Neural progenitor cell (in vitro differentiated cells): ENCODE measurements at regions not wholly inside any gene's neighbourhood (a gene's known extent, or its start where the extent isn't known, plus 50 kb on each side); places are given as distances from the start of the nearest gene placed in this dataset.

Source experiments
- DNase-seq: peaks from one replicate; pipeline ENCODE4 v3.0.0-alpha.2; 2016; ENCODE audit warnings: low spot score
- H2AFZ ChIP-seq: fragments of 200-600 bp; sonication (generic); replicated peaks from 2 replicates; pipeline ENCODE4 v1.6.1; 2016; ENCODE audit warnings: antibody characterized with exemption
- H3F3A ChIP-seq: fragments of 200-600 bp; sonication (generic); 2 replicates; pipeline ENCODE4 v1.6.1; 2016; ENCODE audit warnings: antibody characterized with exemption, low read depth
- H3K27ac ChIP-seq: fragments of 200-600 bp; sonication (generic); 2 replicates; pipeline ENCODE4 v1.5.1; 2016; ENCODE audit warnings: mild to moderate bottlenecking
- H3K27me3 ChIP-seq: fragments of 200-600 bp; sonication (generic); 2 replicates; pipeline ENCODE4 v1.6.1; 2016; ENCODE audit warnings: mild to moderate bottlenecking, moderate library complexity
- H3K36me3 ChIP-seq: fragments of 200-600 bp; sonication (generic); 2 replicates; pipeline ENCODE4 v1.5.1; 2016
- H3K4me1 ChIP-seq: fragments of 200-600 bp; sonication (generic); 2 replicates; pipeline ENCODE4 v1.6.1; 2016; ENCODE audit warnings: mixed run types
- H3K4me2 ChIP-seq: fragments of 200-600 bp; sonication (generic); 2 replicates; pipeline ENCODE4 v1.6.1; 2016
- H3K4me3 ChIP-seq: fragments of 200-600 bp; sonication (generic); 2 replicates; pipeline ENCODE4 v1.5.1; 2016
- H3K79me2 ChIP-seq: fragments of 200-600 bp; sonication (generic); 2 replicates; pipeline ENCODE4 v1.6.1; 2016; ENCODE audit warnings: low read depth
- H3K9ac ChIP-seq: fragments of 200-600 bp; sonication (generic); 2 replicates; pipeline ENCODE4 v1.6.1; 2016
- H3K9me3 ChIP-seq: fragments of 200-600 bp; sonication (generic); 2 replicates; pipeline ENCODE4 v1.5.1; 2016; ENCODE audit warnings: low read depth
- H4K20me1 ChIP-seq: fragments of 200-600 bp; sonication (generic); 2 replicates; pipeline ENCODE4 v1.6.1; 2016; ENCODE audit warnings: low read depth
- H3K27ac Mint-ChIP-seq: 3 replicates; pipeline ENCODE4 v1.8.0; 2021; ENCODE audit warnings: mixed read lengths
- H3K27me3 Mint-ChIP-seq: 2 replicates; pipeline ENCODE4 v1.8.0; 2022; ENCODE audit warnings: low read depth, mild to moderate bottlenecking, inconsistent platforms, moderate library complexity, mixed read lengths; ENCODE audit not compliant: insufficient read depth
- H3K36me3 Mint-ChIP-seq: 3 replicates; pipeline ENCODE4 v1.8.0; 2021; ENCODE audit warnings: mixed read lengths
- H3K4me1 Mint-ChIP-seq: 3 replicates; pipeline ENCODE4 v1.8.0; 2021; ENCODE audit warnings: mixed read lengths
- H3K4me3 Mint-ChIP-seq: 3 replicates; pipeline ENCODE4 v1.8.0; 2021; ENCODE audit warnings: mild to moderate bottlenecking, moderate library complexity, mixed read lengths
- H3K9me3 Mint-ChIP-seq: 3 replicates; pipeline ENCODE4 v1.8.0; 2020; ENCODE audit warnings: mixed read lengths
- EZH2 ChIP-seq: fragments of 200-600 bp; sonication (generic); IDR thresholded peaks from 2 replicates; pipeline ENCODE4 v1.6.1; 2017; ENCODE audit warnings: antibody characterized with exemption, mild to moderate bottlenecking, moderate library complexity
- EZH2phosphoT487 ChIP-seq: fragments of 200-600 bp; sonication (generic); IDR thresholded peaks from 2 replicates; pipeline ENCODE4 v1.6.1; 2017; ENCODE audit warnings: antibody characterized with exemption
- TF ChIP-seq, protein P1 (sequence below): fragments of 200-600 bp; sonication (generic); IDR thresholded peaks from 2 replicates; pipeline ENCODE4 v1.5.1; 2017; ENCODE audit warnings: antibody characterized with exemption, mild to moderate bottlenecking

- Histone ChIP-seq H3K4me1 (peaks cover 20% of the 10 kb centered on the region), H3K9ac (no peak overlapping the region), H2AFZ (no peak overlapping the region), H3K36me3 (no peaks in the 10 kb centered on the region), H3K79me2 (no peaks in the 10 kb centered on the region), H3K27ac (no peak overlapping the region), H3K4me3 (no peak overlapping the region), H3K27me3 (peaks cover 10% of the 10 kb centered on the region), H4K20me1 (no peaks in the 10 kb centered on the region), H3K4me2 (no peak overlapping the region), H3F3A (peaks cover 6% of the 10 kb centered on the region), H3K9me3 (no peaks in the 10 kb centered on the region)
- no peak for DNase-seq
- peaks cover 8% of the 10 kb centered on the region for H3K27me3 Mint-ChIP-seq
- no peak overlapping the region for H3K4me3 Mint-ChIP-seq
- H3K4me1 Mint-ChIP-seq, result peaks cover 11% of the 10 kb centered on the region
- H3K9me3 Mint-ChIP-seq, result no peaks in the 10 kb centered on the region
- no peak overlapping the region for H3K27ac Mint-ChIP-seq
- H3K36me3 Mint-ChIP-seq, result no peaks in the 10 kb centered on the region
- TF ChIP-seq, protein P1, sequence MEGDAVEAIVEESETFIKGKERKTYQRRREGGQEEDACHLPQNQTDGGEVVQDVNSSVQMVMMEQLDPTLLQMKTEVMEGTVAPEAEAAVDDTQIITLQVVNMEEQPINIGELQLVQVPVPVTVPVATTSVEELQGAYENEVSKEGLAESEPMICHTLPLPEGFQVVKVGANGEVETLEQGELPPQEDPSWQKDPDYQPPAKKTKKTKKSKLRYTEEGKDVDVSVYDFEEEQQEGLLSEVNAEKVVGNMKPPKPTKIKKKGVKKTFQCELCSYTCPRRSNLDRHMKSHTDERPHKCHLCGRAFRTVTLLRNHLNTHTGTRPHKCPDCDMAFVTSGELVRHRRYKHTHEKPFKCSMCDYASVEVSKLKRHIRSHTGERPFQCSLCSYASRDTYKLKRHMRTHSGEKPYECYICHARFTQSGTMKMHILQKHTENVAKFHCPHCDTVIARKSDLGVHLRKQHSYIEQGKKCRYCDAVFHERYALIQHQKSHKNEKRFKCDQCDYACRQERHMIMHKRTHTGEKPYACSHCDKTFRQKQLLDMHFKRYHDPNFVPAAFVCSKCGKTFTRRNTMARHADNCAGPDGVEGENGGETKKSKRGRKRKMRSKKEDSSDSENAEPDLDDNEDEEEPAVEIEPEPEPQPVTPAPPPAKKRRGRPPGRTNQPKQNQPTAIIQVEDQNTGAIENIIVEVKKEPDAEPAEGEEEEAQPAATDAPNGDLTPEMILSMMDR, result no peak
- TF ChIP-seq EZH2phosphoT487 (no peak), EZH2 (no peak)
Observed at GRCh38 chr4:3859571-3859970, 93.4 kb downstream of the ADRA2C start.

DNA sequence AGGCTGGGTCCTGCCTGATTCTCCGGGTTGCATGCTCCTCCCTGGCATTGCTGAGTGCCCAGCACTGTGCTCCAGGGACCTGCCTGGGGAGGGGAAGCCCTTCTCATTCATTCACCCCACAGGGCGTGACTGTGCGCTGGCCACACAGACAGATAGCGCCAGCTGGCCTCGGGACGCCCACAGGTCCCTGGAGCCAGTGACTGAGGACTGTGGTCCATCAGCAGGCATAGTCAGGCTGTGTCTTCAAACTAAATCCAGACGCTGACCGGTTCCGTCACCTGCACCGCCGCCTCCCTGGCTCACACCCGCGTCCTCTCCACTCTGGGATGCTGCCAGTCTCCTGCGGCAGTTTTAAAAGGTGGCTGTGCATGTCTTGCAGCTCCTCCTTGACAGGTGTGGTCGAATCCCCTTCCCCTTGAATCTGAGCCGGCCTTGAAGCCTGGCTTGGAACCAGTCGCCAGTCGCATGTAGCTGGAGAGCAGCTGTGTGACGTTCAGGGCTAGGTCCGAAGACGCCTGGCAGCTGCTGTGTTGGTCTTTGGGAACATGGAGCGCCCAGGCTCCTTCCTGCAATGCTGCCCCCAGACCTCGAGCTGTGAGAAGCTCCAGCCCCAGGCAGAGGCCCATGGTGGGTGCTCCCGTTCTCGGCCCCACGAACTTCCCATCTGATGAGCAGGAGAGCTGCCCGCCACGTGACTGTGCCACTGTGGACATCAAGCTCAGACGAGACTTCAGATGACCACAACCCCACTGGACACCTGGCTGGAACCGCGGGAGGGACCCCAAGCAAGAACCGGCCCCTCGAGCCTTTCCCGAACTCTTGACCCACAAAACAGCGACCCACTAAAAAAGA, 94.1 kb downstream of the ADRA2C start:
- Histone ChIP-seq H3K27me3 (peaks cover 10% of the 10 kb centered on the region), H2AFZ (no peak overlapping the region), H3K9me3 (no peaks in the 10 kb centered on the region), H3K4me1 (peaks cover 20% of the 10 kb centered on the region), H3K9ac (no peak overlapping the region), H3K4me3 (no peak overlapping the region), H3K27ac (no peak overlapping the region), H3F3A (peaks cover 6% of the 10 kb centered on the region), H3K4me2 (no peak overlapping the region), H3K79me2 (no peaks in the 10 kb centered on the region), H3K36me3 (no peaks in the 10 kb centered on the region), H4K20me1 (no peaks in the 10 kb centered on the region)
- Mint-ChIP-seq H3K27ac (no peak overlapping the region), H3K27me3 (peaks cover 8% of the 10 kb centered on the region), H3K9me3 (no peaks in the 10 kb centered on the region), H3K4me3 (no peak overlapping the region), H3K4me1 (peaks cover 11% of the 10 kb centered on the region), H3K36me3 (no peaks in the 10 kb centered on the region)
- TF ChIP-seq EZH2phosphoT487, result no peak
- TF ChIP-seq, protein P1, result no peak
- no peak for TF ChIP-seq EZH2
- DNase-seq, result no peak

GRCh38 chr4:3860913-3861636, 94.9 kb downstream of the ADRA2C start:
- no peak for DNase-seq

More at GRCh38 chr4:3860913-3861636, 94.9 kb downstream of the ADRA2C start:
- Histone ChIP-seq H4K20me1 (no peaks in the 10 kb centered on the region), H3K27ac (no peak overlapping the region), H3K9ac (no peak overlapping the region), H3K4me1 (peaks cover 20% of the 10 kb centered on the region), H3K9me3 (no peaks in the 10 kb centered on the region), H3K36me3 (no peaks in the 10 kb centered on the region), H3K27me3 (peaks cover 10% of the 10 kb centered on the region), H3K4me2 (no peak overlapping the region), H2AFZ (no peak overlapping the region), H3F3A (peaks cover 6% of the 10 kb centered on the region), H3K79me2 (no peaks in the 10 kb centered on the region), H3K4me3 (no peak overlapping the region)
- no peak for TF ChIP-seq EZH2
- TF ChIP-seq, protein P1, result no peak
- TF ChIP-seq EZH2phosphoT487, result no peak
- H3K4me3 Mint-ChIP-seq, result no peak overlapping the region
- H3K36me3 Mint-ChIP-seq, result no peaks in the 10 kb centered on the region
- no peak overlapping the region for H3K27ac Mint-ChIP-seq
- H3K27me3 Mint-ChIP-seq, result peaks cover 10% of the 10 kb centered on the region
- H3K4me1 Mint-ChIP-seq, result peaks cover 10% of the 10 kb centered on the region
- no peaks in the 10 kb centered on the region for H3K9me3 Mint-ChIP-seq
